ENCODE measurements at regions not wholly inside any gene's neighbourhood (a gene's known extent, or its start where the extent isn't known, plus 50 kb on each side); places are given as distances from the start of the nearest gene placed in this dataset.

DNA sequence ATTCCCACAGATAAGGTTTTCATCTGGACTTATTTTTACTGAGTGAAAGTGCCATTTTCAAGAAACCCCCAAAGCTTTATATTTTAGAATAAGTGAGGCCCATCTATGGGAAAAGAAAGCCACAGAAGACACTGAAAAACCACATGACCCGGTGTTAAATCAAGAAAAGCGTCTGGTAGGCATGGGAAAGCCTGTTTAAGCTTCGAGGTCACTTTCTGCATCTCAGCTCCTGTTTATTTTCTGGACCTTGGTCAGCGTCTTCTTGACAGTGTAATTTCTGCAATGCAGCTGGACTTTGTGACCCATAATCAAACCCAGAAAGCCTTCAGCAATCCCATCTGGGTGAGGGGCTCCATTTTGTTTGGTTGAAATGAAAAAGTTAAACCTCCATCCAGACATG lies 59.6 kb upstream of the NEDD9 start:
- Histone ChIP-seq H3K9ac (ENCODE audit: insufficient read depth, low read length, poor library complexity, severe bottlenecking) (no peak overlapping the region), H4K20me1 (ENCODE audit: insufficient read depth, low read length) (no peaks in the 10 kb centered on the region), H3K79me2 (ENCODE audit: insufficient read depth, low read length) (no peaks in the 10 kb centered on the region), H3K27ac (ENCODE audit: low read depth in 1 of 2, low read length in 2 of 2) (no peak overlapping the region), H3K4me2 (replicated peaks; ENCODE audit: extremely low read depth, low read length, poor library complexity, severe bottlenecking) (no peak overlapping the region), H3K4me3 (replicated peaks in 1 of 3; ENCODE audit: low read depth in 2 of 3, low read length in 3 of 3) (no peak overlapping the region), H3K9me3 (replicated peaks in 1 of 2; ENCODE audit: control insufficient read depth in 1 of 2, insufficient read depth in 1 of 2, low read length in 2 of 2) (peaks cover 5 to 9% of the 10 kb centered on the region in 2 donors), H2AFZ (ENCODE audit: insufficient read depth, low read depth, low read length, poor library complexity, severe bottlenecking) (no peak overlapping the region), H3K27me3 (ENCODE audit: control insufficient read depth in 2 of 2, insufficient read depth in 2 of 2, low read length in 2 of 2) (no peaks in the 10 kb centered on the region), H3K36me3 (replicated peaks in 1 of 2; ENCODE audit: control insufficient read depth in 1 of 2, insufficient read depth in 2 of 2, low read length in 2 of 2) (peaks cover 12 to 53% of the 10 kb centered on the region in 2 donors), H3K4me1 (ENCODE audit: control insufficient read depth in 1 of 2, insufficient read depth in 2 of 2, low read length in 2 of 2) (peaks cover 0 to 3% of the 10 kb centered on the region in 2 donors)
- 100% methylated on average over 3 of the region's 4 CpGs for WGBS (ENCODE audit: insufficient coverage)
- no peak for DNase-seq
- Mint-ChIP-seq H3K4me1 (peaks cover 15% of the 10 kb centered on the region), H3K4me3 (no peak overlapping the region), H3K27ac (no peak overlapping the region), H3K27me3 (ENCODE audit: low read depth in 3 of 3) (peaks cover 0 to 2% (median 0%) of the 10 kb centered on the region in 3 donors), H3K9me3 (peaks cover 7 to 25% (median 9%) of the 10 kb centered on the region in 7 donors), H3K36me3 (peaks cover 57 to 65% of the 10 kb centered on the region in 2 donors)
- intact Hi-C loops (cut with micrococcal nuclease) = loop anchor here in 1 of 2 donors (10.0 kb wide), 1 partner anchor 47 kb away; no protein-coding TSS in a partner anchor
- TF ChIP-seq, protein P1, sequence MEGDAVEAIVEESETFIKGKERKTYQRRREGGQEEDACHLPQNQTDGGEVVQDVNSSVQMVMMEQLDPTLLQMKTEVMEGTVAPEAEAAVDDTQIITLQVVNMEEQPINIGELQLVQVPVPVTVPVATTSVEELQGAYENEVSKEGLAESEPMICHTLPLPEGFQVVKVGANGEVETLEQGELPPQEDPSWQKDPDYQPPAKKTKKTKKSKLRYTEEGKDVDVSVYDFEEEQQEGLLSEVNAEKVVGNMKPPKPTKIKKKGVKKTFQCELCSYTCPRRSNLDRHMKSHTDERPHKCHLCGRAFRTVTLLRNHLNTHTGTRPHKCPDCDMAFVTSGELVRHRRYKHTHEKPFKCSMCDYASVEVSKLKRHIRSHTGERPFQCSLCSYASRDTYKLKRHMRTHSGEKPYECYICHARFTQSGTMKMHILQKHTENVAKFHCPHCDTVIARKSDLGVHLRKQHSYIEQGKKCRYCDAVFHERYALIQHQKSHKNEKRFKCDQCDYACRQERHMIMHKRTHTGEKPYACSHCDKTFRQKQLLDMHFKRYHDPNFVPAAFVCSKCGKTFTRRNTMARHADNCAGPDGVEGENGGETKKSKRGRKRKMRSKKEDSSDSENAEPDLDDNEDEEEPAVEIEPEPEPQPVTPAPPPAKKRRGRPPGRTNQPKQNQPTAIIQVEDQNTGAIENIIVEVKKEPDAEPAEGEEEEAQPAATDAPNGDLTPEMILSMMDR (IDR thresholded peaks at IDR 0.05) = no peak

DNA sequence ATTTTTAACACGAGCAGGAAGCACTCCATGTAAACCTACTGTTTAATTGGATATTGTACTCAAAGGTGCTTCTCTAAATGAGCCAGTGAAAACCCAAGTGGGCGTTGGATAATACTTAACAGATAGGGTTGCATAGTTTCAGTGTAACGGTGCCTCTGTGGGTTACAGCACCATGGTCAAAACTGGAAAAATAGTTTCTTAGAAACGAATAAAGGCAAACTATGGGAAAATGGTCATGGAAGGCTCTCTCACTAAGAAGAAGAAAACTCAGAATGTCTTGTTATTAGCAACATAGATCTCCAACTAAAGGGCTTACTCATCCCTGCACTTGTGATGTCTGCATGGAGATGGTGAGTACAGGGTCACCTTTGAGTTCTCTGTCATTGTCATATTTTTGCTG lies 59.1 kb upstream of the NEDD9 start:
- 100% methylated on average over 1 of the region's 4 CpGs for WGBS (ENCODE audit: insufficient coverage)
- peaks cover 0 to 2% (median 0%) of the 10 kb centered on the region in 3 donors for H3K27me3 Mint-ChIP-seq (ENCODE audit: low read depth in 3 of 3)
- peaks cover 15% of the 10 kb centered on the region for H3K4me1 Mint-ChIP-seq

More for the DNA sequence above, 59.1 kb upstream of the NEDD9 start:
- H3K4me2 ChIP-seq (replicated peaks; ENCODE audit: extremely low read depth, low read length, poor library complexity, severe bottlenecking) = no peak overlapping the region
- peaks cover 0 to 3% of the 10 kb centered on the region in 2 donors for H3K4me1 ChIP-seq (ENCODE audit: control insufficient read depth in 1 of 2, insufficient read depth in 2 of 2, low read length in 2 of 2)
- intact Hi-C loops (cut with micrococcal nuclease) = loop anchor here in 1 of 2 donors (10.0 kb wide), 1 partner anchor 47 kb away; no protein-coding TSS in a partner anchor
- no peak overlapping the region for H3K9ac ChIP-seq (ENCODE audit: insufficient read depth, low read length, poor library complexity, severe bottlenecking)
- no peak overlapping the region for H3K27ac Mint-ChIP-seq
- TF ChIP-seq, protein P1 (IDR thresholded peaks at IDR 0.05) = no peak
- H3K4me3 ChIP-seq (replicated peaks in 1 of 3; ENCODE audit: low read depth in 2 of 3, low read length in 3 of 3) = no peak overlapping the region
- no peaks in the 10 kb centered on the region for H3K27me3 ChIP-seq (ENCODE audit: control insufficient read depth in 2 of 2, insufficient read depth in 2 of 2, low read length in 2 of 2)
- no peak for DNase-seq
- no peaks in the 10 kb centered on the region for H3K79me2 ChIP-seq (ENCODE audit: insufficient read depth, low read length)
- H3K9me3 Mint-ChIP-seq = peaks cover 4 to 28% (median 10%) of the 10 kb centered on the region in 7 donors
- H3K27ac ChIP-seq (ENCODE audit: low read depth in 1 of 2, low read length in 2 of 2) = no peak overlapping the region
- H3K36me3 ChIP-seq (replicated peaks in 1 of 2; ENCODE audit: control insufficient read depth in 1 of 2, insufficient read depth in 2 of 2, low read length in 2 of 2) = peaks cover 11 to 48% of the 10 kb centered on the region in 2 donors
- H3K36me3 Mint-ChIP-seq = peaks cover 57 to 60% of the 10 kb centered on the region in 2 donors
- H3K4me3 Mint-ChIP-seq = no peak overlapping the region
- H3K9me3 ChIP-seq (replicated peaks in 1 of 2; ENCODE audit: control insufficient read depth in 1 of 2, insufficient read depth in 1 of 2, low read length in 2 of 2) = peaks cover 5 to 7% of the 10 kb centered on the region in 2 donors
- no peak overlapping the region for H2AFZ ChIP-seq (ENCODE audit: insufficient read depth, low read depth, low read length, poor library complexity, severe bottlenecking)
- no peaks in the 10 kb centered on the region for H4K20me1 ChIP-seq (ENCODE audit: insufficient read depth, low read length)
